H1 (cell line): ENCODE measurements at regions not wholly inside any gene's neighbourhood (a gene's known extent, or its start where the extent isn't known, plus 50 kb on each side); places are given as distances from the start of the nearest gene placed in this dataset.

ENCODE experiments used
- CHD1 ChIP-seq: IDR thresholded peaks from 2 replicates; pipeline ENCODE4 v1.6.1; 2012; ENCODE audit warnings: low read depth, low read length, improper control_type of control experiment
- POLR2AphosphoS5 ChIP-seq: IDR thresholded peaks from 2 replicates; pipeline ENCODE4 v1.6.1; 2011; ENCODE audit warnings: low read depth, low read length
- TAF1 ChIP-seq: IDR thresholded peaks from 2 replicates; pipeline ENCODE4 v1.6.1; 2011; ENCODE audit warnings: mild to moderate bottlenecking, low read depth, low read length
- TF ChIP-seq, protein P1 (sequence below), 3 experiments: IDR thresholded peaks; 1 replicate in 2 of 3; 2 replicates in 1 of 3; pipeline versions ENCODE4 v1.5.1 to v1.6.1; 2011; ENCODE audit warnings: low read length in 3 of 3, mild to moderate bottlenecking in 3 of 3, inconsistent platforms in 2 of 3, low read depth in 1 of 3, moderate library complexity in 1 of 3; ENCODE audit not compliant: insufficient read depth in 1 of 3; ENCODE audit errors: control extremely low read depth in 1 of 3

DNA sequence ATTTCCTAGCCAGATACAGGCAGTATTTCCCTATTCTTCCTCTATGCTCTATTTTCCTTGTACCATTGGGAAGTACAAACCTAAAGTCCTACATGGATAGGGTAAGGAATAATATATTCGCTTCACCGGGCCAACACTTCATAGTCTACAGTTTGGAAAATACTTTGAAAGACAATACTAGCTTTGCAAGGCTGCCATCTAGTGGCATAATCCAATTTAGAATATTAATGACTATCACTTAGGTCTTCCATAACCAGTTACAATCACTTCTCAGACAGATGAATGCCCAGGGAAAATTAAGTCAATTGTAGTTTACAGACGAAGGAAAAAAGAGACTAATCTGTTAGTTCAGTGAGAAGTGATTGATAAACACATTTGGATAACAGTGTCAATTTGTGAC lies 141.0 kb upstream of the FAM47C start:
- TF ChIP-seq POLR2AphosphoS5 (no peak), CHD1 (no peak), TAF1 (no peak)
- TF ChIP-seq, protein P1, sequence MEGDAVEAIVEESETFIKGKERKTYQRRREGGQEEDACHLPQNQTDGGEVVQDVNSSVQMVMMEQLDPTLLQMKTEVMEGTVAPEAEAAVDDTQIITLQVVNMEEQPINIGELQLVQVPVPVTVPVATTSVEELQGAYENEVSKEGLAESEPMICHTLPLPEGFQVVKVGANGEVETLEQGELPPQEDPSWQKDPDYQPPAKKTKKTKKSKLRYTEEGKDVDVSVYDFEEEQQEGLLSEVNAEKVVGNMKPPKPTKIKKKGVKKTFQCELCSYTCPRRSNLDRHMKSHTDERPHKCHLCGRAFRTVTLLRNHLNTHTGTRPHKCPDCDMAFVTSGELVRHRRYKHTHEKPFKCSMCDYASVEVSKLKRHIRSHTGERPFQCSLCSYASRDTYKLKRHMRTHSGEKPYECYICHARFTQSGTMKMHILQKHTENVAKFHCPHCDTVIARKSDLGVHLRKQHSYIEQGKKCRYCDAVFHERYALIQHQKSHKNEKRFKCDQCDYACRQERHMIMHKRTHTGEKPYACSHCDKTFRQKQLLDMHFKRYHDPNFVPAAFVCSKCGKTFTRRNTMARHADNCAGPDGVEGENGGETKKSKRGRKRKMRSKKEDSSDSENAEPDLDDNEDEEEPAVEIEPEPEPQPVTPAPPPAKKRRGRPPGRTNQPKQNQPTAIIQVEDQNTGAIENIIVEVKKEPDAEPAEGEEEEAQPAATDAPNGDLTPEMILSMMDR (IDR thresholded peaks at IDR 0.05; ENCODE audit: control extremely low read depth in 1 of 3, insufficient read depth in 1 of 3, low read depth in 1 of 3, low read length in 3 of 3) = peak in 2 of 3 experiments; percentile 12 to 18; a peak in 2 of 4 replicates
